Right hindlimb (tissue), 1 donor: ENCODE measurements at regions not wholly inside any gene's neighbourhood (a gene's known extent, or its start where the extent isn't known, plus 50 kb on each side); places are given as distances from the start of the nearest gene placed in this dataset.
A peak's percentile ranks its signal among the peaks of the same experiment; 100 is the strongest.

Experiments
- DNase-seq: peaks from one replicate; pipeline ENCODE4 v3.0.0-alpha.2; 2018

- DNase-seq: no peak
Observed at GRCh38 chr12:98408681-98409080, 106.7 kb upstream of the TMPO start.

DNA sequence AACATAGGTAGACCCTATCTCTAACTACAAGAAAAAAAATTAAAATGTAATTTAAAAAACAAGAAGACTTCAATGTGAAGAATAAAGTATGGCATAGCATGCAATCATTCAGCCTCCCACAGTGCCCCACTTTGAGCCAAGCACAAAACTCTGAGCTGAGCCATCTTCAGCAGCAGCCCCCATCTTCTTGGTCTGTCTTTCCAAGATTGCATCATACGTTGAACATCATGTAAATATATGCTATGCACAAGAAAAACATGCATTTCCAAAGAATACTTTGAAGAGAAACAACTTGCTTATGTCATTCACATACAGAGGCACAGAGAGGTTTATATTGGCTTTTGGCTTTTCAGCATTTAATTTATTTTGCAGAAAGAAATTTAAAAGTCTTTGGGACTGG, 105.8 kb upstream of the TMPO start:
- no peak for DNase-seq

GRCh38 chr12:98410356-98410755, 105.0 kb upstream of the TMPO start:
- DNase-seq: no peak

DNA sequence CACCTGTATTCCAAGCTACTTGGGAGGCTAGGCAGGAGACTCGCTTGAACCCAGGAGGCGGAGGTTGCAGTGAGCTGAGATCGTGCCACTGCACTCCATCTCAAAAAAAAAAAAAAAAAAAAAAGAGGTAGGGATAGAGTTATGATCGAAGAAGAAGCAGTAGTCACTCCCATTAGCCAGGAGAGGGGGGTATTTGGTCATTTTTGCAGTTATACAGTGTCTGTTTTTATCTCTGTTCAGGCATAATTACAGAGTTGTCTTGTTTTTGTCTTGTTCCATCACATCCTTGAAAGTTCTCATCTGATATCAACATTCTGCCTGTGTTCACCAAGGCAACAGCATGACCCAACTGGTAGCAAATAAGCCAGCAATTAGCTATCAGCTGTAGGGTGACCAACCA, 98.5 kb upstream of the TMPO start:
- no peak for DNase-seq

GRCh38 chr12:98417266-98417665, 98.1 kb upstream of the TMPO start:
- no peak for DNase-seq

DNA sequence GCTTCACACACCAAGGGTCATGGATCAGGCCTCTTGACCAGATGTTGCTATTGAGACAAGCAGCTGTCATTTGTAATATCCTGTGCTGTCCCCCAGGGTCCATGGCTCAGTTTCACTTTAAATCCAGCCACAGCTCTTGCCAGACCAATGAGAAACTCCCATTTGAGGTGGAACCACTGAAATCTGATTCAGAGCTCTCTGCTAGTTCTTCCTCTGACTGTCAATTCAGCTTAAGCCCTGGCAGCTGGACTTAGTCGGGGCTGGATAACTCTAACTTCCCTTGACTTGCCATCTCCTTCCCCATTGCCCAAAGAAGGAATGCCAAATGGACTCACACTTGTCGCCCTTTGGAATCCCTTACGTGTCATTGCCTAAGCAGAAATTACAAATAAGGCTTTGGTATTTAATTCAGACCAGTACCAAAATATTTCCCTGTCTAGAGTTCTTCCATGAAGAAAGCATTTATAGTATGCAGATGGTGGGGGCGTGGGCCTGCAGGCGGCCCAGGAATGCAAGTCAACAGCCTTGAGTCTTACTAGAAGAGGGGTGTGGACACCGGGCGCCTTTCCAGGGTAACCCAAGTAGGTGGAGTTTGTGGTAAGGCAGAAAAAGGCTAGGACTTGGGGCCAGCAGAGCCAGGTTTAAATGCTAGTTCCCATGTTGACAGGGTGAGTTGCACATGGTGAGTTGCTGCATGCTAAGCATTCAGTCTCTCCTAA, 96.9 kb upstream of the TMPO start:
- DNase-seq: peak; percentile 93

DNA sequence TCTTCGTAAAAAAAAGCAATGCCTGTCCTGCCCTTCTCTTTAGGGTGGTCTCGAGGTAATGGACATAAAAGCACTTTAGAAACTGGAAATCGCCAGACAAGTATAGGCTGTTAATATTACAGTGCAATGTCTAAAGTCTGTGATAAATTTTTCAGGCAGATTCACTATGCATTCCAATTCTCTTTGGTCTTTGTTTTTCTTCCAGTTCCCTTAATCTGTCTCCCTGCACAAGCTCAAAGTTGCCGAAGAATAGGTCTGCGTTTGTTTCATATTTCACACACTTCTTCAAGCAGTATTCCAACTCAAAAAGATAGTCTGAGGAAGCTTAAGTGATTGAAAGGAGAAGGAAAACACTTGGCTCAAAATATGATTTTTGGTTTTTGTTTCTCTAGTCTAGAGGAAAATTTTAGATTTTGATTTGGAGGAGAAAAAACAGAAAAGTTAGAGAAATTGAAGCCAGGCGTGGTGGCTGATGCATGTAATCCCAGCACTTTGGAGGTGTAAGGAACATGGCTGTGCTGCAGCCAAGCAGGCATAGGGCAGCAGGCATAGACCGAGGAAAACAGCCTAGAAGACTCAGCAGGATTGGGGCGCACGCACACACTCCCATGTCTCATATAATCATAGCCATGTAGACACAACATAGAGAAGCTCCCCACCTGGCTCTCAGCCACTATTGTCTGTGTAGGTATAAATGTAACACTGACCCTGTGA, 96.2 kb upstream of the TMPO start:
- no peak for DNase-seq

GRCh38 chr12:98419795-98420404, 95.5 kb upstream of the TMPO start:
- DNase-seq: peak; percentile 29

DNA sequence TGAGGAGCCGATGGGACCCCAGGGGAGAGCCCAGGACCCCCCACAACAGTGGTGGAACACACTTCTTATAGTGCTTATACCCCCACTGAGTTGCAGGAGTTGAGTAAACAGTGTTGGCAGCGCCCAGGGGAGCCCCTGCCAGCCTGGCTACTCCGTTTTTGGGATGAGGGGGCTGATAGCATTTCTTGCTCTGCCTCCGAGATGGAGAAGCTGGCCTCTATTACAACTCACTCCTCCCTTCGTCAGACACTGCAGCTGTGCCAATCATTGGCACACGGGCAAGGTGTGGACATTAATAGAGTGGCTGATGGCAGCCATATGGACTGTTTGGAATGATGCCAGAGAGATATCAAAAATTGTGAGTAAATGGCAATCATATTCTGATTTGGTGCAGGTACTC, 94.9 kb upstream of the TMPO start:
- no peak for DNase-seq

GRCh38 chr12:98421316-98421715, 94.1 kb upstream of the TMPO start:
- peak; percentile 63 for DNase-seq

DNA sequence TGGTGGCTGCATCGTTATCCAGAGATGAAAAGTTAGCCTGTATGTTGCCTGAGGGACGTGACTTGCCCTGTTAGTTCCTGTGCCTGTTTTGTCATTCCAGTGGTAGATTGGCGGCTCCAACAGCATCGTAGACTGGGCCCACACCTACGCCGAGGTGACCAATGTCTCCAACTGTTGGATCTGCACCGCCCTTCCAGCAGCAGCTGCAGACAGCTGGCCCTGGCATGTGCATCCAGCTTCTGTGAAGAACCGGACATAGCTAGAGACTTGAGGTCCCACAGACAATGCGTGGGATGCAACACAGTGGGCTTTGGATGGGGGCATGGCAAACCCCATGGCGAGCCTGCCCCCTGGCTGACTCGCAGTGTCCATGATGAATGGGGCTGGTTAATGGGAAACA, 93.0 kb upstream of the TMPO start:
- peak; percentile 53 for DNase-seq

DNA sequence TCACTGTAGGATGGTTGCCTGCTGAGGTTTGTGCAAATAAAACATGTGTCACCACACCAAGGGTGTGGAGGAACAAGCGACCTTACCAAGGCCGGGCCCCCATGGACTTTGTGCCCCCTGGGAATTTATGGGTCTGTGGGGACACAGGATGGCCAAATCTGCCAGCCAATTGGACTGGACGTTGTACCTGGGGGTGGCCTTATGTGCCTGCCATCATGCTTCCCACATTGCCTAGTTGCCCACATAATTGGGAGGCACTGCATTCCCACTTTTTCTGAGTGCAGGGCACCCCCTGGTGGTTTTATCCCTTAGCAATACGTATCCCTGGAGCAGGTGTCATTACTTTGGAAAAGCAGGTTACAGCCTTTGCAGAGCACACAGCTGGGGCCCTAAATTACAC, 92.6 kb upstream of the TMPO start:
- no peak for DNase-seq

GRCh38 chr12:98423963-98424362, 91.4 kb upstream of the TMPO start:
- no peak for DNase-seq

- peak; percentile 83 for DNase-seq
Observed at GRCh38 chr12:98424726-98425401, 90.5 kb upstream of the TMPO start.

- no peak for DNase-seq
Observed at GRCh38 chr12:98425859-98426258, 89.5 kb upstream of the TMPO start.

- DNase-seq: no peak
Observed at GRCh38 chr12:98431089-98431488, 84.3 kb upstream of the TMPO start.

GRCh38 chr12:98437166-98437565, 78.2 kb upstream of the TMPO start:
- no peak for DNase-seq

DNA sequence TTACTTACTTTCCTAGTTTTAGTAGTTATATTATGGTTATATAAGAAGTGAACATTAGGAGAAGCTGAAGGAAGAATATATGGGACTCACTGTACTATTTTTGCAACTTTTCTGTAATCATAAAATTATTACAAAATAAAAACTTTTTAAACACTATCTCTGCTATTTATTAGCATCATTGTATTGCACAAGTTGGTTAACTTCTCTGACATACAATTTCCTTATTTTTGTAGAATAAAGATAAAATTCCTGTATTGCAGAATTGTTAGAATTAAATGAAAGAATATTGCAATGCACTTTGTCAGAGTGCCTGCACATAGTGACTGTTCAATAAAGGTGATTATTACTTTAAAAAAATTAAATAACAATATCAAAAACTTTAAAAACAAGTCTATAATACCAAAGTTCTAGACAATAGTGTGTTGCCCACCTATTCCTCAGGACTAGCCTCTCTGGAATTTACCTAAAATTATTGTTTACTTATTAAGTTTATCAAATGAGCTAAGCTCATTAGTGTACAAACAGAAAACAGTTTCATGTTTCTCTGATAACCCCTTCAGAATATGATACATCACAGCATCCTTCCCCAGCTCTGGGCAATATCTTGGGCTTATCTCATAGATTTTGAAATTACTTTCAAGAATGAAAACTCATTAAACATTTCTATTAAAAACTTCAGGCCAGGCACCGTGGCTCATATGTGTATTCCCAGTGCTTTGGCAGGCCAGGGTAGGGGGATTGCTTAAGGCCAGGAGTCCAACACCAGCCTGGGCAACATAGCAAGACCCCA, 77.4 kb upstream of the TMPO start:
- DNase-seq: no peak

DNA sequence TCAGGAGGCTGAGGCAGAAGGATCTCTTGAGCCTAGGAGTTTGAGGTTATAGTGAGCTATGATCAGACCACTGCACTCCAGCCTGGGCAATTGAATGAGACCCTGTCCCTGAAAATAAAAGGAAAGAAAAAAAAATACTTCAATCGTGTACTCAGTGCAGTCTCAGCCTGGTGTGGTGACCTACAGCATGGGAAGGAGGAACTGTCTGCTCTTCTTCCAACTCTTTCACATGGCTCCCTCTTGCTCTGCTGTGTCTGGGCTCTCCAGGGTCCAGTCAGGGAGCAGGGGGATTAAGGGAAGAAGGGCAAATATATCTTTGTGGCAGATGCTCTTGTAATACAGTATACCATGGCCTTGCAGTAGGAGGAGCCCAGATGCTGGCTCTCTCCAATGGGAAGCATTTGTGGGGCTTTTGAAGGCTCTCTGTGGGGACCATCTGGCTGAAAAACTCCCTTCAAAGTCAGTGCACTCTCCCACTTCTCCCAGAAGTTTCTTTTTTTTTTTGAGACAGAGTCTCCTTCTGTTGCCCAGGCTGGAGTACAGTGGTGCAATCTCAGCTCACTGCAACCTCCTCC, 76.6 kb upstream of the TMPO start:
- no peak for DNase-seq

GRCh38 chr12:98439471-98439951, 75.9 kb upstream of the TMPO start:
- peak; percentile 49 for DNase-seq

GRCh38 chr12:98439981-98440581, 75.3 kb upstream of the TMPO start:
- DNase-seq: peak; percentile 77

DNA sequence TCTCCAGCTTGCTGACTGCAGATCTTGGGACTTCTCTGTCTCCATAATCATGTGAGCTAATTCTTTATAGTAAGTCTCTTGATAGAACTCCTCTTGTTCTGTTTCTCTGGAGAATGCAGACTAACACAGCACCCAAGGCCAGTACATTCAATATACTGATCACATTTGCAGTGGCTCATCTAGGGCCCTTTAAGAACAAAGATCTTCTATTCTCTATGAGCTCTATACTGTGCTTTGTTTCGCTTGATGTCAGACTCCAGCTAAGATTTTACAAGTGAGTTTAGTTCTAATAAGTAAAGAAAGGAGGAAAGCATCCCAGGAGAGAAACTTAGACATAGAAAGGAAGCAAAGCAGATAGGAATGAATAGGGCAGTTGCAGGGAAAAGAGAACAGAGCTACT, 69.3 kb upstream of the TMPO start:
- no peak for DNase-seq
